ENCODE measurements at regions not wholly inside any gene's neighbourhood (a gene's known extent, or its start where the extent isn't known, plus 50 kb on each side); places are given as distances from the start of the nearest gene placed in this dataset.

GRCh38 chr5:2391021-2391420 lies 360.5 kb downstream of the IRX2 start:
- TF ChIP-seq EZH2phosphoT487 (IDR thresholded peaks at IDR 0.05; ENCODE audit: borderline replicate concordance) (no peak), CTCF (conservative IDR thresholded peaks at IDR 0.05; ENCODE audit: low read length) (no peak)

Data from Loucy (cell line).